Right lobe of liver (tissue), 6 donors: ENCODE measurements at regions not wholly inside any gene's neighbourhood (a gene's known extent, or its start where the extent isn't known, plus 50 kb on each side); places are given as distances from the start of the nearest gene placed in this dataset.
"Not testable (repeated sequence)": the region's sequence is repeated elsewhere in the genome, so short reads cannot be mapped to it uniquely, and the experiment has no call there.

Source experiments
- ATAC-seq, 4 donors: fragments of 200-7000 bp; cut with Tn5 transposase; one replicate each; pipeline ENCODE4 v1.9.1; 2020; ENCODE audit warnings: mild to moderate bottlenecking in 4 of 4, moderate library complexity in 4 of 4
- DNase-seq, 3 donors: peaks; one replicate each; pipeline ENCODE4 v3.0.0-alpha.2; 2020
- H3K27ac ChIP-seq, 3 donors: fragments of 200-600 bp; one replicate each; pipeline ENCODE4 v1.8.0; 2022
- H3K27me3 ChIP-seq, 2 donors: fragments of 200-600 bp; one replicate each; pipeline ENCODE4 v1.8.0; 2022
- H3K36me3 ChIP-seq, 4 donors: fragments of 200-600 bp; sonication (generic) in 1 of 4; one replicate each; pipeline versions ENCODE4 v1.5.1 to v1.8.0; 2017 to 2022; ENCODE audit warnings: control low read depth in 1 of 4
- H3K4me1 ChIP-seq, 4 donors: fragments of 200-600 bp; sonication (generic) in 1 of 4; one replicate each; pipeline versions ENCODE4 v1.5.1 to v1.8.0; 2017 to 2022; ENCODE audit warnings: control low read depth in 1 of 4
- H3K4me3 ChIP-seq, 3 donors: fragments of 200-600 bp; one replicate each; pipeline ENCODE4 v1.8.0; 2022
- H3K9me3 ChIP-seq, 4 donors: fragments of 200-600 bp; sonication (generic) in 1 of 4; one replicate each; pipeline versions ENCODE4 v1.5.1 to v1.8.0; 2017 to 2022; ENCODE audit warnings: control low read depth in 1 of 4
- WGBS: methylation state at CpG from one replicate; pipeline ENCODE4 v1.1.6; 2018; ENCODE audit warnings: low coverage, low lambda C conversion rate; ENCODE audit not compliant: insufficient coverage; ENCODE audit errors: missing lambda C conversion rate; 5-methylcytosine and 5-hydroxymethylcytosine counted together
- intact Hi-C, 2 donors: fragments of 100-400 bp; cut with DNase I; formaldehyde crosslinking; loops; one replicate each; pipeline versions ENCODE4 v1.11.2 to v1.14.1; 2022
- TF ChIP-seq, protein P1 (sequence below), 4 donors: fragments of 200-600 bp in 3 of 4; fragments of 450-650 bp in 1 of 4; IDR thresholded peaks; one replicate each; pipeline versions ENCODE4 v1.5.1 to v1.8.0; 2016 to 2022; ENCODE audit warnings: antibody characterized with exemption in 4 of 4, mild to moderate bottlenecking in 2 of 4
- donor health status: DM: no; HTN: yes; CAD: no.
- donor health status: DM: no; HTN: no; CAD: no.
- donor health status: DM: no; HTN: no; CAD: no.
- donor health status: DM: no; HTN: yes; CAD: no.
- donor health status: DM: no; HTN: yes; CAD: no.

GRCh38 chr5:177909261-177909660 is 86.8 kb downstream of the PROP1 start:
- ATAC-seq, H3K4me3 ChIP-seq, H3K27me3 ChIP-seq, H3K9me3 ChIP-seq, DNase-seq, H3K27ac ChIP-seq, H3K4me1 ChIP-seq, H3K36me3 ChIP-seq, intact Hi-C loops: not testable (repeated sequence)
- WGBS: 100% methylated on average over 1 of the region's 2 CpGs

- H3K27ac ChIP-seq, H3K4me1 ChIP-seq, H3K4me3 ChIP-seq, DNase-seq, intact Hi-C loops, ATAC-seq, H3K27me3 ChIP-seq, H3K36me3 ChIP-seq, H3K9me3 ChIP-seq: not testable (repeated sequence)
- WGBS: 80% methylated on average over 1 of the region's 3 CpGs
Measured at GRCh38 chr5:177902806-177903205, 93.2 kb downstream of the PROP1 start.

DNA sequence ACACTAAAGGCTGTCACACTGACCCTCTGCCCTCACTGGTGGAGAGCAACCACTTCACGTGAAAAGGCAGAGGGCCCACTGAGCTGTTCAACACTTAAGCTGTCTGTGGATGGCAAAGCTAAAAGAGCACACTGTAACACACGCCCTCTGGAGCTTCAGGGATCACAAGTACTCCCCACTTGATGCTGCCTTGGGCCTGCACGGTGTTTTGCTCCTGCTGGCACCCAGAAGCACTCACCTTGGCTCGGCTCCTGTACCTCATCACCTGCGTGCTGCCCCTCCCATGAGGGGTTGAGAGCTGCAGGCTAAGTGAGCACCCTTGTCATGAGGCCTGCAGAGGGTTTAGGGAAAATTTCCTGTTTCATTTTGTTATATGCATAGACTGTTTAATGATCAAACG is 96.0 kb downstream of the PROP1 start:
- DNase-seq, H3K27ac ChIP-seq, H3K27me3 ChIP-seq, H3K36me3 ChIP-seq, intact Hi-C loops, ATAC-seq, H3K4me3 ChIP-seq, H3K4me1 ChIP-seq, H3K9me3 ChIP-seq: not testable (repeated sequence)
- WGBS: no CpG with 5 or more reads among the region's 6 CpGs

DNA sequence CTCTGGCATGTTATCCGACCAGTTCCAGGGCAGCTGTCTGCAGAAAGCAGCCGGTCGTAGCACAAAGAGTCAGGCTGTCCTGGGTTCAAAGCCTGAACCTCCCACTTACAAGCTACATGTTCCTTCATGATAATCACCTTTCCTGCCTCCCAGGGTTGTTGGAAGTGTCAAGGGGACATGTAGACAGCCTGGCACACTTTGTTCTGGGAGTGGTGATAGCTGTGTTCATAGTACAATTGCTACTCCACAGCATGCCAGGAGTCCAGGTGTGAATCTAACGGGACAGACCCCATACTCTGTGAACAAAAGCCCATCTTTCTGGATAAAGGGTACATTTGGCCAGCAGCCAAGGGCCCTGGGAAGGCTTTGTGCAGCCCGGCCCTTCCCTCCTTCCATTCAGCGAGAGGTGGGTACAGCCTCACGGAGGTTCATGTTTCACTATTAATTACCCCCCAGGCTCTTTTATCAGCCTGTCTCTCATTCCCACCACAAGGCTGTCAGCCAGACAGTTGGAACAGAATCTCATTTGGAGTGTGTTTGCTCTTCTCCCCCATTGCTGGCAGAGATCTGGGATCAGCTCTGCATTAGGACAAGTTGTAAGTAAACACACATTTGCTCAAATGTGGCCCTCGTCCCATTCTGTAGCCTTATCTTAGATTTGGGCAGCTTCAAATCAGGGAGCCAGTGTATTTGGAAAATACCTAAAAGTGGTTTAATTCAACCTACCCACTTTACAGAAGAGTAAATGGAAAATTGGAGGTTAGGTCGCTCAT is 101.2 kb downstream of the PROP1 start:
- H3K27ac ChIP-seq, DNase-seq, H3K4me3 ChIP-seq, H3K27me3 ChIP-seq, intact Hi-C loops, H3K9me3 ChIP-seq, H3K4me1 ChIP-seq, H3K36me3 ChIP-seq: not testable (repeated sequence)
- ATAC-seq: peak; percentile 57 to 70 (median 60)
- WGBS: 32% methylated on average over 2 of the region's 9 CpGs

DNA sequence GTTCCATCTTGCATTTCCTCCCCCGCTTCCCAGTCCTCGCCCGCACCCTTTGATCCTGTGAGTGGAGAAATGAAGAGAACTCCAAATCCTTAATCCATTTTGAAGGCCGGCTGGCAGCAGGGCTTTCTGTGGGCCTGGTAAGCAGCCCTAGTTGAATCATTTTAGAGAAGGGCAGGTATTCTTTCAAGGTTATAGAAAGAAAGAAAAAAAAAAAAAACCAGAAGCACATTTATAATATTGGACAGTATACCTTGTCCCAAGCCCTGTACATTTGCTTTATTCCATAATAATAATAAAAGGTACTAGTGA is 103.7 kb downstream of the PROP1 start:
- ATAC-seq, H3K4me1 ChIP-seq, intact Hi-C loops, H3K9me3 ChIP-seq, H3K27me3 ChIP-seq, DNase-seq, H3K36me3 ChIP-seq, H3K4me3 ChIP-seq: not testable (repeated sequence)
- 43% methylated on average over 4 of the region's 4 CpGs for WGBS
- H3K27ac ChIP-seq: peak overlapping the region in 2 of 3 donors; percentile 40 to 68

GRCh38 chr5:177891547-177892356 is 104.3 kb downstream of the PROP1 start:
- H3K9me3 ChIP-seq, H3K4me3 ChIP-seq, H3K36me3 ChIP-seq, H3K27me3 ChIP-seq, intact Hi-C loops, H3K4me1 ChIP-seq: not testable (repeated sequence)
- WGBS: 11% methylated on average over 5 of the region's 11 CpGs
- ATAC-seq (peak; percentile 90 to 95 (median 92)), DNase-seq (peak; percentile 25 to 55 (median 46))
- peak overlapping the region in 2 of 3 donors; percentile 40 to 68 for H3K27ac ChIP-seq
- TF ChIP-seq, protein P1, sequence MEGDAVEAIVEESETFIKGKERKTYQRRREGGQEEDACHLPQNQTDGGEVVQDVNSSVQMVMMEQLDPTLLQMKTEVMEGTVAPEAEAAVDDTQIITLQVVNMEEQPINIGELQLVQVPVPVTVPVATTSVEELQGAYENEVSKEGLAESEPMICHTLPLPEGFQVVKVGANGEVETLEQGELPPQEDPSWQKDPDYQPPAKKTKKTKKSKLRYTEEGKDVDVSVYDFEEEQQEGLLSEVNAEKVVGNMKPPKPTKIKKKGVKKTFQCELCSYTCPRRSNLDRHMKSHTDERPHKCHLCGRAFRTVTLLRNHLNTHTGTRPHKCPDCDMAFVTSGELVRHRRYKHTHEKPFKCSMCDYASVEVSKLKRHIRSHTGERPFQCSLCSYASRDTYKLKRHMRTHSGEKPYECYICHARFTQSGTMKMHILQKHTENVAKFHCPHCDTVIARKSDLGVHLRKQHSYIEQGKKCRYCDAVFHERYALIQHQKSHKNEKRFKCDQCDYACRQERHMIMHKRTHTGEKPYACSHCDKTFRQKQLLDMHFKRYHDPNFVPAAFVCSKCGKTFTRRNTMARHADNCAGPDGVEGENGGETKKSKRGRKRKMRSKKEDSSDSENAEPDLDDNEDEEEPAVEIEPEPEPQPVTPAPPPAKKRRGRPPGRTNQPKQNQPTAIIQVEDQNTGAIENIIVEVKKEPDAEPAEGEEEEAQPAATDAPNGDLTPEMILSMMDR (IDR thresholded peaks at IDR 0.05): peak in 3 of 4 donors; percentile 33 to 38 (median 36)

DNA sequence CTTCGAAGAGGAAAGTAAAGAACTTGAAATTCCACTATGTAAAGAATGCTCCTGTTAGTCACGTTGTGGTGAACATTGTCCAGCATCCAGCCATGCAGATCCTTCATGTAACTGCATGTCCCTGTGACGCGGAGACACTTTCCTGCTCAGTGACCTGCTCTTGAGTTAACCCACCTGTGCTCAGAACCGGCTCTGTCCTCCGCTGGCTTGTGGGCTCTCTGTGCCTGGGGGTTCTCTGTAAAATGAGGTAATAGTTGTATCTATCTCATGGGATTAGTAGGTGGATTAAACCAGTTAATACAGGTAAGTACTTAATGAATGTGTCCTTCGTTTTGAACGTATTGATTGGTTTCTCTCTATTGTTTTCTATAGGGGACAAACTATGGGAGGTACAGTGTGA is 100.6 kb upstream of the FAM153A start:
- ATAC-seq, H3K4me1 ChIP-seq, H3K27me3 ChIP-seq, H3K4me3 ChIP-seq, H3K36me3 ChIP-seq, H3K9me3 ChIP-seq, H3K27ac ChIP-seq, intact Hi-C loops: not testable (repeated sequence)
- peak in 1 of 3 donors; percentile 35 for DNase-seq
- 91% methylated on average over 8 of the region's 8 CpGs for WGBS

- H3K27me3 ChIP-seq, intact Hi-C loops, H3K27ac ChIP-seq, DNase-seq, H3K9me3 ChIP-seq, H3K4me1 ChIP-seq, H3K36me3 ChIP-seq: not testable (repeated sequence)
- under 1% methylated on average over 7 of the region's 15 CpGs for WGBS
- peak; percentile 22 to 50 (median 42) for ATAC-seq
- H3K4me3 ChIP-seq: peak overlapping the region in 1 of 3 donors; percentile 36
Measured at GRCh38 chr5:177875900-177876238, 93.2 kb upstream of the FAM153A start.

- DNase-seq, H3K27me3 ChIP-seq, intact Hi-C loops, H3K4me1 ChIP-seq, H3K36me3 ChIP-seq, H3K9me3 ChIP-seq, H3K27ac ChIP-seq: not testable (repeated sequence)
- peak overlapping the region in 2 of 3 donors; percentile 36 to 39 for H3K4me3 ChIP-seq
- peak; percentile 92 to 97 (median 96) for ATAC-seq
- 0% methylated on average over 2 of the region's 56 CpGs for WGBS
Measured at GRCh38 chr5:177875013-177875899, 92.6 kb upstream of the FAM153A start.
